ENCODE measurements at regions not wholly inside any gene's neighbourhood (a gene's known extent, or its start where the extent isn't known, plus 50 kb on each side); places are given as distances from the start of the nearest gene placed in this dataset.

- CTCF ChIA-PET = no interaction called here
- H3K4me1 ChIP-seq (ENCODE audit: insufficient read depth, low read length, poor library complexity, severe bottlenecking) = peaks cover 95% of the 10 kb centered on the region
- no TSS peak for BruUV-seq (replicated peaks)
- H3K4me3 ChIP-seq (ENCODE audit: low read depth, low read length, poor library complexity, severe bottlenecking) = no peak overlapping the region
- H3K27me3 ChIP-seq (replicated peaks; ENCODE audit: insufficient read depth, low read depth, low read length, poor library complexity) = no peaks in the 10 kb centered on the region
- POLR2A ChIA-PET (ENCODE audit: low non-redundant PET) = no interaction called here
- H3K27ac ChIP-seq (ENCODE audit: low read depth, low read length, poor library complexity, severe bottlenecking) = peak overlapping the region; percentile 75
- intact Hi-C loops (cut with micrococcal nuclease; ENCODE audit: unreplicated experiment) = no loop called here
- no peak for DNase-seq (ENCODE audit: low spot score)
- no peaks in the 10 kb centered on the region for H3K9me3 ChIP-seq (ENCODE audit: low read depth, low read length, poor library complexity, severe bottlenecking)
- no peak for TF ChIP-seq EZH2 (IDR thresholded peaks at IDR 0.05; ENCODE audit: borderline replicate concordance, low read depth, low read length, poor library complexity, severe bottlenecking)
- no peak for TF ChIP-seq CTCF (conservative IDR thresholded peaks at IDR 0.05; ENCODE audit: low read depth, low read length)
- no peaks in the 10 kb centered on the region for H3K36me3 ChIP-seq (ENCODE audit: insufficient read depth, low read length, poor library complexity, severe bottlenecking)
Observed at GRCh38 chr2:176753205-176753604, 459.4 kb upstream of the HNRNPA3 start.

- peak; percentile 69 for DNase-seq (ENCODE audit: low spot score)
- Histone ChIP-seq H3K27me3 (replicated peaks; ENCODE audit: insufficient read depth, low read depth, low read length, poor library complexity) (no peaks in the 10 kb centered on the region), H3K27ac (ENCODE audit: low read depth, low read length, poor library complexity, severe bottlenecking) (peak overlapping the region; percentile 75), H3K4me3 (ENCODE audit: low read depth, low read length, poor library complexity, severe bottlenecking) (no peak overlapping the region), H3K9me3 (ENCODE audit: low read depth, low read length, poor library complexity, severe bottlenecking) (no peaks in the 10 kb centered on the region), H3K36me3 (ENCODE audit: insufficient read depth, low read length, poor library complexity, severe bottlenecking) (no peaks in the 10 kb centered on the region), H3K4me1 (ENCODE audit: insufficient read depth, low read length, poor library complexity, severe bottlenecking) (peaks cover 95% of the 10 kb centered on the region)
- CTCF ChIA-PET = interaction anchor here (0.5 kb wide), 1 partner anchor 60 kb away, joined by 5 read pairs; no protein-coding TSS in a partner anchor
- TF ChIP-seq EZH2 (IDR thresholded peaks at IDR 0.05; ENCODE audit: borderline replicate concordance, low read depth, low read length, poor library complexity, severe bottlenecking) (no peak), CTCF (conservative IDR thresholded peaks at IDR 0.05; ENCODE audit: low read depth, low read length) (no peak)
- POLR2A ChIA-PET (ENCODE audit: low non-redundant PET) = no interaction called here
- intact Hi-C loops (cut with micrococcal nuclease; ENCODE audit: unreplicated experiment) = no loop called here
- no TSS peak for BruUV-seq (replicated peaks)
Observed at GRCh38 chr2:176753752-176754474, 458.7 kb upstream of the HNRNPA3 start.

GRCh38 chr2:176755537-176756135, 457.0 kb upstream of the HNRNPA3 start:
- TF ChIP-seq CTCF (conservative IDR thresholded peaks at IDR 0.05; ENCODE audit: low read depth, low read length) (no peak), EZH2 (IDR thresholded peaks at IDR 0.05; ENCODE audit: borderline replicate concordance, low read depth, low read length, poor library complexity, severe bottlenecking) (no peak)
- BruUV-seq (replicated peaks) = no TSS peak
- Histone ChIP-seq H3K4me3 (ENCODE audit: low read depth, low read length, poor library complexity, severe bottlenecking) (no peak overlapping the region), H3K36me3 (ENCODE audit: insufficient read depth, low read length, poor library complexity, severe bottlenecking) (no peaks in the 10 kb centered on the region), H3K4me1 (ENCODE audit: insufficient read depth, low read length, poor library complexity, severe bottlenecking) (peaks cover 80% of the 10 kb centered on the region), H3K27ac (ENCODE audit: low read depth, low read length, poor library complexity, severe bottlenecking) (peak overlapping the region; percentile 41), H3K27me3 (replicated peaks; ENCODE audit: insufficient read depth, low read depth, low read length, poor library complexity) (no peaks in the 10 kb centered on the region), H3K9me3 (ENCODE audit: low read depth, low read length, poor library complexity, severe bottlenecking) (no peaks in the 10 kb centered on the region)
- ChIA-PET CTCF (no interaction called here), POLR2A (ENCODE audit: low non-redundant PET) (no interaction called here)
- peak; percentile 53 for DNase-seq (ENCODE audit: low spot score)
- intact Hi-C loops (cut with micrococcal nuclease; ENCODE audit: unreplicated experiment) = no loop called here
